NCI-H1694 treated with DMSO at 0.1 percent for 48 hours (cell line): ENCODE measurements at regions not wholly inside any gene's neighbourhood (a gene's known extent, or its start where the extent isn't known, plus 50 kb on each side); places are given as distances from the start of the nearest gene placed in this dataset.
"Not testable (repeated sequence)": the region's sequence is repeated elsewhere in the genome, so short reads cannot be mapped to it uniquely, and the experiment has no call there.

Source experiments
- DNase-seq: peaks from one replicate; lab custom pipeline; 2025; lab: John Stamatoyannopoulos, UW

DNA sequence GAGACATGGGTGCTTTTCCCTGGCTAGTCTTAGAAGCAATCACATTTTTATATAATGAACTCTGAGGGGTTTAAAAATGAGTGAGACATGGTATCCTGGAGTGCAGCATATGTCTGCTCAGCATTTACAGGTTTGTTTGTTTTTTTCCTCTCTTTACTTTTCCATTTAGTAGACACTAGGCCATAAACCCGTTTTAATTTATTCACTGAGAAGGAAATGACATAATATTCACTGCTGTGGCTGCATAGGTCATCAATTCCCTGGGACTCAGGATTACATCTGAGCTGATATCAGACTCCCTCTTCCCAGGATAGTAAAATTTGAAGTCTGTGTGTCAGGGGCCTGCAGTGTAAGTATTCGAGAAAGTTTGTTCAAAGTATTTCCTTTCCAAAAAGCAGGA lies 178.9 kb upstream of the SPRY1 start:
- no peak for DNase-seq

- no peak for DNase-seq
Measured at GRCh38 chr4:123218981-123219380, 177.6 kb upstream of the SPRY1 start.

- no peak for DNase-seq
Measured at GRCh38 chr4:123229286-123229685, 167.3 kb upstream of the SPRY1 start.

- no peak for DNase-seq
Measured at GRCh38 chr4:123230061-123230460, 166.5 kb upstream of the SPRY1 start.

DNA sequence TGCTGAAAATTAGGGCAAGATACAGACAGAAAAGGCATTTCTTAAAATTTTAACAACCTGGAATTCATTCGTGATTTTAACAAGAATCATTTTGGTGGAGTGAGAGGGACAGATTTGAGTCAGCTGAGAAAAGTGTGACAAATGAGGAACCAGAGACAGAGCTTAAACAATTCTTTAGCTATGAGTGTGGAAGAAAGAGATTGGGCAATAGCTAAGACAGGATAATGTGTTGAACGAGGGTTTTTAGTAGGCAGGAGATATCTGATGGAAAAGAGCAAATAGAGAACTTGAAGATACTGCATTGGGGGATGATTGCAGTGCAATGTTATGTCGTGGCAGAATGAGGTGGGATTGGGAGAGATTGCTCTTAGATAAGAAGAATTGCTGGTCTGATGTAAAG lies 164.2 kb upstream of the SPRY1 start:
- DNase-seq, result no peak

DNA sequence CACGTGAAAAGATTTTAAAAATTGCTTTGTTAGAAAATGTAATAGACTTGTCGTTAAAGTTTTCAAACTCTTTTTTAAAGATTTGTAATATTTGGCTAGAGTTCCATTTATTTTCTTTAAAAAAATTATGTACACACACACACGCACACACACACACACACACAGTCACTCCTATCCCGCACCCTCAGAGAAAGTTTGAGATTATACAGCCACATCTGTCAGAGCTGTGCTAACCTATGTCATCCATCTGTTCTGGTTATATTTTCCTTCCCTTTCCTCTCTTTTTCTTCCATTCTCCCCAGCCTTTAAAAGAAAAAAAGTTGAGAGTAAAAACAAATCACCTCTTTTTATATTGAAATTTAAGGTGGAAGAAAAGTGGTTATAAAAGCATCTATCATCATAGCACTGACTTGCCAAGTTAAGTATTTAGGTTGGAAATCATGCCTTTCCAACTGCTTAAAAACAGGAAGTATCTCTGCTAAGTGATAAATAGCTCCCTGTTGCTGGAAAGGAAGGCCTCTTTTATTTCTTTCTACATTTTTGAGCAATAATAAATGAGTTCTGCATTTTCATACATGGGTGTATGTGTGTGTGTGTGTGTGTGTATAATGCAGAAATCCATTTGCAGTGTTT lies 163.3 kb upstream of the SPRY1 start:
- DNase-seq, result no peak

DNA sequence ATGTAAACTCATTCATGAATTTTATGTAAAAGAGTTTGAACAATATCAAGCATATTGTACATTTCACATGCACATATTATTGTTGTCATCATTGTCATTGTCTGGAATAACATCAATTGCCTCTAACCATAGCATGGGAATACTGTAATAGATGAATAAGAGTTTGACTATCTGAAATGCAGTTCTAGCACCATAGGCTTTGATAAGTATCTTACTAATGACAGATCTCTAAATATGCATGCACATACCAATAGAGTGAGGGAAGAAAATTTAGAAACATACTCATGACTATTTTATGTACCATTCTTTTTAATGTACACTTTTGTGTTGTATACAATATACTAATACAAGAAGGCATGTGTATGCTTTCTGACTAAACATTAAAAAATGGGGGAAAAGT lies 161.6 kb upstream of the SPRY1 start:
- no peak for DNase-seq

GRCh38 chr4:123235431-123235830 lies 161.2 kb upstream of the SPRY1 start:
- DNase-seq, result no peak

GRCh38 chr4:123236606-123237005 lies 160.0 kb upstream of the SPRY1 start:
- DNase-seq, result no peak

GRCh38 chr4:123240286-123240685 lies 156.3 kb upstream of the SPRY1 start:
- DNase-seq, result not testable (repeated sequence)

GRCh38 chr4:123243220-123243619 lies 153.4 kb upstream of the SPRY1 start:
- not testable (repeated sequence) for DNase-seq

GRCh38 chr4:123244137-123244536 lies 152.5 kb upstream of the SPRY1 start:
- no peak for DNase-seq

GRCh38 chr4:123246085-123246484 lies 150.5 kb upstream of the SPRY1 start:
- DNase-seq, result no peak

GRCh38 chr4:123248085-123248659 lies 148.4 kb upstream of the SPRY1 start:
- DNase-seq, result no peak

DNA sequence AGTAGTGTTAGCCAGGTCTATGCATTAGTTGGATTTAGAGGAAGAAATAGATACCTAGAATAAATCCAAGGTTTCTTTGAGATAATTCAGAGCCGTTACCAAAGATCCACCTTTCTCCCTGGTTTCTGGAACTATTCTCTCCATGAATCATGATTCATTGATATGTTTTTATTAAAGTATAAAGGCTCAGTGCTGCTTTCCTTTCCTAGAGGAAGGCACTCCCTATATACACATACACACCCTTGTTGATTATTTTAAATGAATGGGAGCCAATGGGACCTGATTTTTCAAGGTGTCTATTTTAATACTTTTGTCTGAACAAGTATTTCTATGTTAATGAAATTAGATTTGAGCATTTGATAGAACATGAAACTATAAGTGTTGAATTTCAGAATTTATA lies 146.8 kb upstream of the SPRY1 start:
- DNase-seq, result no peak

DNA sequence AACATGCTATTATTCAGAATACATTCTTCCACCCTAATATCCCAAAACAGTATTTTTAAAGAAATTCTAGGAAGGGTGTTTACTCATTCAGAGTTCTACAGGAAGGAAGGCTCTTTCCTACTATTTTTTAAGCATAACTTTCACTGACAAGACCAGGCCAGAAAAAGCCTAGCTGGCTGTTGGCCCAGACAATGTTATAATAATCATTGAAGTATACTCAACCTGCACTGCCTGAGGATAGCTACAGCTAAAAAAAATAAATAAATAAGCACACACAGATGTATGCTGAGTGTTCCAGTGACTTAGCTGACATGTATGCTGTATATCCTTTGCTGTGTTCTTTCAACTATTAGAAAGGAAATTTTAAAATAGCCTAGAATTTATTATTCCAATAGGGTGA lies 145.8 kb upstream of the SPRY1 start:
- no peak for DNase-seq

- DNase-seq, result no peak
Measured at GRCh38 chr4:123255971-123256370, 140.6 kb upstream of the SPRY1 start.

DNA sequence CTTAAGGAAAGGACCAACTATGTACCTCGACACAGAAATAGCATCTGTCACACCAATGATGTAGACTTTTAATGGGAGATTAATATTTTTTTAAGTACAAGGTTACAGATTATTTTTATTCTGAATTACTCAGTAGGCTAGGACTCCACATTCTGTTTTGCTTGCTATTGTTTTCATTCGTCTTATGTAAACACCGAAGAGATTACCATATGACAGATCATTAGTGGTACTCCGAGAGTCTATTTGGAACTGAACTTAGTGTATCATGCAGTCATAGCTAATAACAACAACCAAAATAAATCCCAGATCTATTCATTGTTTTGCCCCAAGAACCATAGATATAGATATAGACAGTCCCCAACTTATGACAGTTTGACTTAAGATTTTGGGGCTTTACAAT lies 139.7 kb upstream of the SPRY1 start:
- DNase-seq, result no peak

DNA sequence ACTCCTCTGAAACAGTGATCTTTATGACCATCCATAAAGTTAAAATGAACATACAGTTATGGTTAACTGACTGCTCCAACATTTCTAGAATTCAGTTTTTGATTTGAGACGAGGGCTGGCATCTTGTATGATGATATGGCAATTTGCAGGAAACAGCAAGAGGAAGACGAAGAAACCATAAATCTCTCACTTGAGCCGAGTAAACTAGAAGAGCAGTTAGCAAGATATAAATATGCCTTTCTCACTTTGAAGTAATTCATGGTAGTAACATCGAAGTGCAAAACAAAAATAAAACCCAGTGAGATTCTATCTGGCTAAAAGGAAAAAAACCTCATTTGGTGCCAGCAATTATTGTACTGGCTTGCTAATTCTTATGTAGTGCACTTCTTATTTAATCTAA lies 139.0 kb upstream of the SPRY1 start:
- DNase-seq, result no peak

DNA sequence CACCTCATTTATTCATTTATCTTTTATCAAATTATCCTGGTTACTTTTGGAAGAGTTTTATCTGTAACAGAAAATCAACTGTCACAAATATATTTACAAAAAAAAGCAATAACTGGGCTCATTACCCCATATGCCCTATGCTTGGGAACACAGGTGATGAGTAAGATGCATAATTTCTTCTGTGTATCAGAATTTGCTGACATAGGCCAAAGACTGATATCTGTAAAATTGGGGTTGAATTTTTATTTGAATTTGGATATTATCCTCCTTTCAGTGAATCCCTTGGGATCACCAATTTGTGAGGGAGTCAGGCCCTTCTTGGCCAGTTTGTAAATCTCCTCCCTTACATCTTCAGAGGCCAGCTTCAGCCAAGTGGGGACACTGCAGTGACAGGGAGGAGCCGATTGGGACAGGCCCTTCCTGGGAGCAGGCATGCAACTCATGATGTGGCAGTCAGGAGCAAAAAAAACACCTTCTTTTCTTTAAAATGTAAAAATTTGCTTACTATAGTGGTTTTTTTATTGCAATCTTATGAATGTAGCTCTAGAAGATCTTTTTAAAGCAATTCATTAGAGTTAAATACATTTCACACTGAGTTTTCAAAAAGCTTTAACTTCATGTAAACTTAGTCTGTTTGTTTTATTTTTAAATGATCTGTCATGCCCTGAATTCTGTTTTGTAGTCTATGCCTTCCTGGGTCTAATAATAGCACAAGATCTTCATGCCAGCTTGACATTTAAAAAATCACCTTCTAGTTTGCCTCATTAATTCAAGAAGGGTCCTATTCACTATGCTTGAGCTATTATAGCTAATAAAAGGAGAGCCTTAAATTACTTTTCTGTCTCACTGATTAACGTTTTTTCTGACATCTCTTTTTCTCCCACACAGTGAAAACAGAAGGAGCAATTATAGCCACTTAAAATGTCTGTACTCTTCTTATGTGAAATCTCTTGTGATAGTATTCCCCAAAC lies 136.6 kb upstream of the SPRY1 start:
- no peak for DNase-seq

GRCh38 chr4:123260653-123261052 lies 135.9 kb upstream of the SPRY1 start:
- no peak for DNase-seq

DNA sequence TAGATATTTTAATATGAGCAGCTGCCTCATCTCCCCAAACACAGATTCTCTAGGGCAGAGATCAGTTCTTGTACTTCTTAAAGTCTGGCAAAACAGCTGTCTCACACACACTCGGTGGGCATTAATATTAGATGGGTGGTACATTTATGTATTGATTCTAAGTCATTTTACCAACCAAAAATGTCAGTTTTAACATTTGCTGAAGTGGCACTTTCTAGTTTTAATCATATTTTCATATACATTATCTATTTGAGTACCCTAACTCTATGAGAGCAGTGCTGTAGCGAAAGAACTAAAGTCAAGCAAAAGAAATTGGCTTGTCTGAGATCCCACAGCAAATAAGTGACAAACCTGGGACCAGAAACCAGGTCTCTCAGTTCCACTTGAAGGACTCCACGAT lies 134.5 kb upstream of the SPRY1 start:
- no peak for DNase-seq

- DNase-seq, result no peak
Measured at GRCh38 chr4:123265443-123265842, 131.2 kb upstream of the SPRY1 start.
